Stimulated activated naive B cell treated with anti-CD40 and anti-IgM and Interleukin-4, amounts not matched to agents 10 μg/mL and 1 μg/mL and 100 μg/mL, for 72 hours (primary cell): ENCODE measurements at regions not wholly inside any gene's neighbourhood (a gene's known extent, or its start where the extent isn't known, plus 50 kb on each side); places are given as distances from the start of the nearest gene placed in this dataset.

Experiments used
- ATAC-seq, 2 donors: fragments of 150-1000 bp; cut with Tn5 transposase; replicated peaks; 2 replicates each; pipeline ENCODE4 v1.10.0; 2021; ENCODE audit warnings: moderate library complexity in 1 of 2
- DNase-seq: peaks from one replicate; pipeline ENCODE4 v3.0.0; 2021
- H3K27ac Mint-ChIP-seq: one replicate; pipeline ENCODE4 v1.8.0; 2022; ENCODE audit warnings: mild to moderate bottlenecking, mixed read lengths
- H3K27me3 Mint-ChIP-seq, 2 donors: one replicate each; pipeline ENCODE4 v1.8.0; 2022; ENCODE audit warnings: mixed read lengths in 2 of 2
- H3K36me3 Mint-ChIP-seq, 2 donors: one replicate each; pipeline ENCODE4 v1.8.0; 2022; ENCODE audit warnings: mixed read lengths in 2 of 2, mild to moderate bottlenecking in 1 of 2
- H3K4me1 Mint-ChIP-seq, 2 donors: one replicate each; pipeline ENCODE4 v1.8.0; 2022; ENCODE audit warnings: mixed read lengths in 2 of 2, mild to moderate bottlenecking in 1 of 2
- H3K4me3 Mint-ChIP-seq, 2 donors: one replicate each; pipeline ENCODE4 v1.8.0; 2022; ENCODE audit warnings: mild to moderate bottlenecking in 2 of 2, mixed read lengths in 2 of 2, moderate library complexity in 1 of 2
- H3K9me3 Mint-ChIP-seq, 2 donors: one replicate each; pipeline ENCODE4 v1.8.0; 2022; ENCODE audit warnings: mixed read lengths in 2 of 2, mild to moderate bottlenecking in 1 of 2

- no peak overlapping the region for H3K27ac Mint-ChIP-seq
- peaks cover 2 to 6% of the 10 kb centered on the region in 2 donors for H3K4me1 Mint-ChIP-seq
Observed at GRCh38 chr18:74023220-74023619, 124.4 kb downstream of the FBXO15 start.

GRCh38 chr18:74019864-74020263 is 127.8 kb downstream of the FBXO15 start:
- H3K36me3 Mint-ChIP-seq = no peaks in the 10 kb centered on the region
- H3K27ac Mint-ChIP-seq = no peak overlapping the region
- peaks cover 2 to 6% of the 10 kb centered on the region in 2 donors for H3K4me1 Mint-ChIP-seq
- DNase-seq (no peak), ATAC-seq (no peak)
- H3K9me3 Mint-ChIP-seq = no peaks in the 10 kb centered on the region
- peaks cover 0 to 7% of the 10 kb centered on the region in 2 donors for H3K27me3 Mint-ChIP-seq
- no peak overlapping the region for H3K4me3 Mint-ChIP-seq

More at GRCh38 chr18:74023220-74023619, 124.4 kb downstream of the FBXO15 start:
- ATAC-seq (peak in 1 of 2 donors; percentile 47), DNase-seq (no peak)
- Mint-ChIP-seq H3K36me3 (no peaks in the 10 kb centered on the region), H3K4me3 (no peak overlapping the region), H3K27me3 (peaks cover 0 to 14% of the 10 kb centered on the region in 2 donors), H3K9me3 (no peaks in the 10 kb centered on the region)

- no peak for ATAC-seq
- H3K27ac Mint-ChIP-seq = no peak overlapping the region
- H3K4me1 Mint-ChIP-seq = no peaks in the 10 kb centered on the region
- H3K4me3 Mint-ChIP-seq = no peak overlapping the region
- H3K36me3 Mint-ChIP-seq = no peaks in the 10 kb centered on the region
- DNase-seq = no peak
- H3K9me3 Mint-ChIP-seq = no peaks in the 10 kb centered on the region
- H3K27me3 Mint-ChIP-seq = peaks cover 0 to 2% of the 10 kb centered on the region in 2 donors
Observed at GRCh38 chr18:74013955-74014354, 133.7 kb downstream of the FBXO15 start.

GRCh38 chr18:74012954-74013630 is 134.5 kb downstream of the FBXO15 start:
- no peak for ATAC-seq
- Mint-ChIP-seq H3K27me3 (no peaks in the 10 kb centered on the region), H3K4me1 (no peaks in the 10 kb centered on the region), H3K27ac (no peak overlapping the region), H3K4me3 (no peak overlapping the region), H3K36me3 (no peaks in the 10 kb centered on the region), H3K9me3 (no peaks in the 10 kb centered on the region)
- DNase-seq = no peak

- Mint-ChIP-seq H3K9me3 (peaks cover 0 to 2% of the 10 kb centered on the region in 2 donors), H3K27me3 (peaks cover 0 to 3% of the 10 kb centered on the region in 2 donors), H3K4me1 (peaks cover 13 to 18% of the 10 kb centered on the region in 2 donors), H3K36me3 (no peaks in the 10 kb centered on the region), H3K4me3 (peak overlapping the region; percentile 42 to 49), H3K27ac (no peak overlapping the region)
- ATAC-seq (peak; percentile 57 to 77), DNase-seq (no peak)
Observed at GRCh38 chr18:74006143-74006542, 141.5 kb downstream of the FBXO15 start.

GRCh38 chr18:74005320-74006109 is 142.1 kb downstream of the FBXO15 start:
- Mint-ChIP-seq H3K36me3 (no peaks in the 10 kb centered on the region), H3K4me1 (peaks cover 13 to 18% of the 10 kb centered on the region in 2 donors), H3K4me3 (peak overlapping the region; percentile 29 to 39), H3K27me3 (peaks cover 0 to 6% of the 10 kb centered on the region in 2 donors), H3K9me3 (peaks cover 0 to 2% of the 10 kb centered on the region in 2 donors), H3K27ac (peak overlapping the region; percentile 47)
- ATAC-seq = peak; percentile 60 to 74
- peak; percentile 5 for DNase-seq

- Mint-ChIP-seq H3K4me1 (peaks cover 7 to 9% of the 10 kb centered on the region in 2 donors), H3K36me3 (peaks cover 3 to 11% of the 10 kb centered on the region in 2 donors), H3K4me3 (no peak overlapping the region), H3K9me3 (peaks cover 13 to 16% of the 10 kb centered on the region in 2 donors), H3K27me3 (peaks cover 2 to 10% of the 10 kb centered on the region in 2 donors), H3K27ac (no peak overlapping the region)
- no peak for DNase-seq
- peak; percentile 55 to 64 for ATAC-seq
Observed at GRCh38 chr18:73992242-73993022, 155.2 kb downstream of the FBXO15 start.

- no peak for DNase-seq
- Mint-ChIP-seq H3K4me3 (no peak overlapping the region), H3K36me3 (peaks cover 3 to 4% of the 10 kb centered on the region in 2 donors), H3K9me3 (peaks cover 8 to 9% of the 10 kb centered on the region in 2 donors), H3K27me3 (peaks cover 0 to 10% of the 10 kb centered on the region in 2 donors), H3K27ac (no peak overlapping the region), H3K4me1 (peaks cover 7 to 9% of the 10 kb centered on the region in 2 donors)
- no peak for ATAC-seq
Observed at GRCh38 chr18:73991570-73991969, 156.1 kb downstream of the FBXO15 start.

GRCh38 chr18:73990258-73990657 is 157.4 kb downstream of the FBXO15 start:
- Mint-ChIP-seq H3K36me3 (peaks cover 3 to 4% of the 10 kb centered on the region in 2 donors), H3K27ac (no peak overlapping the region), H3K9me3 (peaks cover 8 to 9% of the 10 kb centered on the region in 2 donors), H3K4me1 (peaks cover 7 to 9% of the 10 kb centered on the region in 2 donors), H3K4me3 (no peak overlapping the region), H3K27me3 (no peaks in the 10 kb centered on the region)
- DNase-seq (no peak), ATAC-seq (no peak)

- Mint-ChIP-seq H3K4me1 (peaks cover 5% of the 10 kb centered on the region in 2 donors), H3K27ac (no peak overlapping the region)
- no peak for DNase-seq
Observed at GRCh38 chr18:73987247-73987980, 160.2 kb downstream of the FBXO15 start.

GRCh38 chr18:73986711-73987110 is 160.9 kb downstream of the FBXO15 start:
- Mint-ChIP-seq H3K27ac (no peak overlapping the region), H3K36me3 (peaks cover 3 to 4% of the 10 kb centered on the region in 2 donors), H3K9me3 (peaks cover 8 to 9% of the 10 kb centered on the region in 2 donors), H3K27me3 (no peaks in the 10 kb centered on the region), H3K4me3 (no peak overlapping the region), H3K4me1 (no peaks in the 10 kb centered on the region)
- DNase-seq (no peak), ATAC-seq (no peak)

More at GRCh38 chr18:73987247-73987980, 160.2 kb downstream of the FBXO15 start:
- Mint-ChIP-seq H3K27me3 (no peaks in the 10 kb centered on the region), H3K9me3 (peaks cover 8 to 9% of the 10 kb centered on the region in 2 donors), H3K36me3 (peaks cover 3 to 4% of the 10 kb centered on the region in 2 donors), H3K4me3 (no peak overlapping the region)
- ATAC-seq = no peak

GRCh38 chr18:73985855-73986625 is 161.6 kb downstream of the FBXO15 start:
- H3K27ac Mint-ChIP-seq = no peak overlapping the region
- no peak overlapping the region for H3K4me3 Mint-ChIP-seq
- peaks cover 0 to 3% of the 10 kb centered on the region in 2 donors for H3K27me3 Mint-ChIP-seq
- DNase-seq (no peak), ATAC-seq (no peak)
- H3K9me3 Mint-ChIP-seq = peaks cover 8 to 9% of the 10 kb centered on the region in 2 donors
- H3K4me1 Mint-ChIP-seq = no peaks in the 10 kb centered on the region
- peaks cover 3 to 4% of the 10 kb centered on the region in 2 donors for H3K36me3 Mint-ChIP-seq

- no peak for ATAC-seq
- peaks cover 0 to 3% of the 10 kb centered on the region in 2 donors for H3K27me3 Mint-ChIP-seq
- no peak for DNase-seq
- H3K4me3 Mint-ChIP-seq = no peak overlapping the region
- H3K27ac Mint-ChIP-seq = no peak overlapping the region
- peaks cover 8 to 9% of the 10 kb centered on the region in 2 donors for H3K9me3 Mint-ChIP-seq
- peaks cover 3 to 4% of the 10 kb centered on the region in 2 donors for H3K36me3 Mint-ChIP-seq
- no peaks in the 10 kb centered on the region for H3K4me1 Mint-ChIP-seq
Observed at GRCh38 chr18:73983970-73984369, 163.7 kb downstream of the FBXO15 start.
